Middle frontal gyrus (tissue), 1 donor: ENCODE measurements at regions not wholly inside any gene's neighbourhood (a gene's known extent, or its start where the extent isn't known, plus 50 kb on each side); places are given as distances from the start of the nearest gene placed in this dataset.

Experiments used
- DNase-seq: peaks from one replicate; pipeline ENCODE4 v3.0.0-alpha.2; 2015; ENCODE audit warnings: low spot score; ENCODE audit errors: extremely low spot score

GRCh38 chr7:84684836-84685480, 490.4 kb upstream of the SEMA3A start:
- DNase-seq = no peak

- no peak for DNase-seq
These were observed 488.0 kb upstream of the SEMA3A start for GRCh38 chr7:84682543-84682942.

GRCh38 chr7:84678841-84679240, 484.3 kb upstream of the SEMA3A start:
- no peak for DNase-seq

- no peak for DNase-seq
These were observed 482.6 kb upstream of the SEMA3A start for GRCh38 chr7:84677117-84677732.

- no peak for DNase-seq
These were observed 481.0 kb upstream of the SEMA3A start for GRCh38 chr7:84675633-84676034.

GRCh38 chr7:84674236-84674913, 479.8 kb upstream of the SEMA3A start:
- DNase-seq = no peak

- no peak for DNase-seq
These were observed 474.7 kb upstream of the SEMA3A start for GRCh38 chr7:84669177-84669732.

- no peak for DNase-seq
These were observed 473.5 kb upstream of the SEMA3A start for GRCh38 chr7:84668116-84668515.

GRCh38 chr7:84666651-84667050, 472.1 kb upstream of the SEMA3A start:
- DNase-seq = no peak

GRCh38 chr7:84665339-84665738, 470.8 kb upstream of the SEMA3A start:
- no peak for DNase-seq

GRCh38 chr7:84664626-84665025, 470.0 kb upstream of the SEMA3A start:
- no peak for DNase-seq

GRCh38 chr7:84663224-84663623, 468.6 kb upstream of the SEMA3A start:
- no peak for DNase-seq

- no peak for DNase-seq
These were observed 463.7 kb upstream of the SEMA3A start for GRCh38 chr7:84658286-84658685.

- DNase-seq = no peak
These were observed 459.7 kb upstream of the SEMA3A start for GRCh38 chr7:84654273-84654672.

- no peak for DNase-seq
These were observed 457.3 kb upstream of the SEMA3A start for GRCh38 chr7:84651876-84652275.

GRCh38 chr7:84647797-84648757, 453.5 kb upstream of the SEMA3A start:
- DNase-seq = no peak

- no peak for DNase-seq
These were observed 448.0 kb upstream of the SEMA3A start for GRCh38 chr7:84642611-84643010.

GRCh38 chr7:84640637-84641036, 446.0 kb upstream of the SEMA3A start:
- no peak for DNase-seq

- DNase-seq = no peak
These were observed 443.7 kb upstream of the SEMA3A start for GRCh38 chr7:84638339-84638697.

- no peak for DNase-seq
These were observed 443.2 kb upstream of the SEMA3A start for GRCh38 chr7:84637568-84638338.

- DNase-seq = no peak
These were observed 437.3 kb upstream of the SEMA3A start for GRCh38 chr7:84631913-84632312.
